HG02678 (cell line): ENCODE measurements at regions not wholly inside any gene's neighbourhood (a gene's known extent, or its start where the extent isn't known, plus 50 kb on each side); places are given as distances from the start of the nearest gene placed in this dataset.

Source experiments
- ATAC-seq: cut with Tn5 transposase; IDR thresholded peaks from one replicate; pipeline ENCODE4 v1.9.1; 2021; ENCODE audit warnings: mild to moderate bottlenecking, moderate library complexity; ENCODE audit not compliant: unreplicated experiment

GRCh38 chr4:11342401-11342800, 86.3 kb downstream of the HS3ST1 start:
- ATAC-seq, result no peak

DNA sequence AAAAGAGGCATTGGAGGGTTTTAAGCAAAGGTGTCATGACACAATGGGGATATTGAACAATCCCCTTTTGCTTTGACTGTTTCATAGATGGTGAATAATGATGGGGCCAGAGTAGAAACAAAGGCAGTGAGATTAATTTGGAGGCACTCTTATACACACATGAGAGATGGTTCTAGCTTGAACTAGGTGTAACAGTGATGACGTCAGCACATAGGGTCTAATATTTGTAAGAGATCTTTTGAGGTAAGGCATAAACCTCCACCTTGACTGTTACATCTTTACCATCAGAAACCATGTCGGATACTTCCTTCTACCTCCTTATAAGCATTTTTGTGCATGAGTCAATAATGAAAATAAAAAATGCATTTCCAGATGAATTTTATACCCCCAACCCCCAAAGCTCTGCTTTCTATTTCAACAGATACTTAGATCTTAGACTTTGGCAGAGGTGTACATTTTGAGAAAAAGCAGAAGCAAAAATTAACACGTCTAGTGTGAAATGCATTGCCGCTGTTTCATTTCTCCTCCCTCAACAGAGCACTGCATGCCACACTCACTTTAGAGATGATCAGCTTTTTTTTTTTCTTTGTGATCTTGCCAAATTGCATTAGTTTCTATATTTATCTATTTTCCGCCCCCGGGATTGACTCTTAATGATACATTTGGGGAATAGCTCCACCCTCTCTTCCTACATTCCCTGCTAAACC, 87.2 kb downstream of the HS3ST1 start:
- ATAC-seq, result no peak

DNA sequence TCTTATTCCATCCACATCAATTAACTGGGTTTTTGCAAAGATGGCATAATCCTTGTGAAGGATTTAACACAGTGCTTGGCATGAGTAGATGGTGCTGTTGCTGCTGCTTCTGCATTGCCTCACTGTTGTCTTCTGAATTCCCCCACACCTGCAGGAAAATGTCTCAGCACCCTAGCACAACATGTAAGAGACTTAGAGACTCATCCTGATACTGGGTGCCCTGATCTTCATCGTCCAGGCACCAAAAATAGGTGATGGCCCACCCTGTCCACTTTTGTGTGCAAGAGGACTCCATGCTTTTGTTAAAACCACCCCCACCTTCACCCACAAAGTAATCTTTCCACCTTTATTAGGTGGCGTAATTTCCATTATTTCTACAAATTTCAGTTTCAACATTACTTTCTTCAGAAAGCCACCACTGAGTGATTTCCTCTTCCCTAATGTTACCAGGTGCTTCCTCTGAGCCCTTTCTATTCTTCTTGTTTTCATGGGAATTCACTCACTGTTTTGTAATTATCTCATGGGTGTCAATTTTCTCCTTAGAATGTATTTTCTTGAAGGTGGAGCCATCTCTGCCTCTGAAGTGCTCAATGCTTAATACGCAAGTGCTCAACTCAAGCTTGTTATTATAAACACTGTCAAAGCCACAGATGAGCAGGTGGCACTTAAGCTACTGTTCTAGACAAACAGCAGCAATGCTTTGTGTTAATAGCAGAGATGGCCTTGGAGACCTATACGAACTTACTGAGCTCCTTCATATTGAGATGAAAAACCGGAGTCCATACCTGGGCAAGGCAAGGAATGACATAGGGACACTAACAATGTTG, 89.5 kb downstream of the HS3ST1 start:
- ATAC-seq, result peak; percentile 45

GRCh38 chr4:11337287-11337686, 91.4 kb downstream of the HS3ST1 start:
- no peak for ATAC-seq

- ATAC-seq, result no peak
Measured at GRCh38 chr4:11336435-11336834, 92.3 kb downstream of the HS3ST1 start.

GRCh38 chr4:11334887-11335286, 93.8 kb downstream of the HS3ST1 start:
- no peak for ATAC-seq

DNA sequence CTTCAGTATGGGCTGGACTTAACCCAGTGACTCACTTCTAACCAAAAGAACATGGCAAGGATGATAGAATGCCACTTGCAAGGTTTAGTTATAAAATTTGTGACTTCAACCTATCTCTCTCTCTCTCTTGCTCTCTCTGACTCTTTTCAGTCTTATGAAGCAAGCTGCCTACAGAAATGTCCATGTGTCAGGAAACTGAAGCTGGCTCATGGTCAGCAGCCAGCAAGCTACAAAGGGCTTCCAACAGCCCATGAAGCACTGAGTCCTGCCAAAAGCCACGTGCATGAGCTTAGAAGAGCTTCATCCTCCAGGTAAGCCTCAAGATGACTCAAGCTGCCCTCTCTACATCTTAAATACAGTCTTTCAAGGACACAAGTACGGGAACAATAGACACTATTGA, 100.3 kb downstream of the HS3ST1 start:
- no peak for ATAC-seq

- no peak for ATAC-seq
Measured at GRCh38 chr4:11326021-11326420, 102.7 kb downstream of the HS3ST1 start.

DNA sequence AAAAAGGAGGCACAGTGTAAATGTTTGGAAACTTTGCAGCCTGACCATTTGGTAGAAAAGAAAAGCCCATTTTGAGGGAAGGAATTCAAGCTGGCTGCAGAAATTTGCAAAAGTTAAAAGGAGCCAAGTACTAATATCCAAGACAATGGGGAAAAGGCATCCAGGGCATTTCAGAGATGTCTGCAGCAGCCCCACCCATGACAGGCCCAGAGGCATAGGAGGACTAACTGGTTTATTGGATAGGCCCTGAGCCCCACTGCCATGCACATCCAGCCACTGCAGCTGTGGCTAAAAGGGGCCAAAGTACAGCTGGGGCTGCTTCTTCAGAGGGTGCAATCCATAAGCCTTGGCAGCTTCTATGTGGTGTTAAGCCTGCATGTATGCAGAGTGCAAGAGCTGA, 104.9 kb downstream of the HS3ST1 start:
- ATAC-seq, result no peak

- no peak for ATAC-seq
Measured at GRCh38 chr4:11313157-11313943, 115.3 kb downstream of the HS3ST1 start.

- no peak for ATAC-seq
Measured at GRCh38 chr4:11312389-11312788, 116.3 kb downstream of the HS3ST1 start.

GRCh38 chr4:11301075-11301660, 127.5 kb downstream of the HS3ST1 start:
- ATAC-seq, result no peak

DNA sequence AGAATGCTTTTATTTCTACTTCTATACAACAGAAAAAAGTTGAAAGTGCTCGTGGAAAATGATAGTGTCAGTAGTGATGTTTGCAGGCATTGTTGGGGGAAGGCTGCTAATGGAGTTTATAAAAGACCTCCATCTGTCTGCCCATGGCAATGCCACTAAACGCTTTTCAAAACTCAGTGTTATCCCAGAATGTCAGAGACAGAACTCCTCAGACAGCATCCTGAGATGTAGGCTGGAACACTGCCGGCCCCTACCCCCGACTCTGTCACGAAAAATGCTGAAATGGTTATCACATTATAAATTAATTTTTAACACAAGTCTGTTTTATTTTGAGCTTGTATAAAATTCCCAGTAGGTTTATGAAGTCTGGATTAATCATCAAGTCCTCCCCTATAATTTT, 128.9 kb downstream of the HS3ST1 start:
- ATAC-seq, result no peak

- ATAC-seq, result no peak
Measured at GRCh38 chr4:11299016-11299415, 129.7 kb downstream of the HS3ST1 start.

- no peak for ATAC-seq
Measured at GRCh38 chr4:11298451-11298850, 130.2 kb downstream of the HS3ST1 start.

DNA sequence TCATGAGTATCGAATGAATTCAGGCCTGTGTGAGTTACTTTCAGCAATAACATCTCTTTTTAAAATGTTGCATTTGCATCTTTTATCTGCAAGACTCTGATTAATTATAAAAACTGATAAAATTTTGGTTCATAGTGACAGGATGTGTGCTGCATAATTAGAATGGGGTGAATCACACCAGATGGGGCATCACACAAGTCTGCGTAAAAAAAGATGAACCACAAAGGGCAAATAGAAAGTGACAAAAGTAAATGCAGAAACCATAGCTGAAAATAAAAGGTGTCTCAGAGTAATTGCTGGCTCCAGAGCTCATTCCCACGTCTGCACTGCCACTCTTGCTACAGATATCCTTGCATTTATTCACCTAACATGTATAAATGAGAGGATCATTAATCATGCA, 131.1 kb downstream of the HS3ST1 start:
- no peak for ATAC-seq

GRCh38 chr4:11297201-11297600, 131.5 kb downstream of the HS3ST1 start:
- ATAC-seq, result no peak

DNA sequence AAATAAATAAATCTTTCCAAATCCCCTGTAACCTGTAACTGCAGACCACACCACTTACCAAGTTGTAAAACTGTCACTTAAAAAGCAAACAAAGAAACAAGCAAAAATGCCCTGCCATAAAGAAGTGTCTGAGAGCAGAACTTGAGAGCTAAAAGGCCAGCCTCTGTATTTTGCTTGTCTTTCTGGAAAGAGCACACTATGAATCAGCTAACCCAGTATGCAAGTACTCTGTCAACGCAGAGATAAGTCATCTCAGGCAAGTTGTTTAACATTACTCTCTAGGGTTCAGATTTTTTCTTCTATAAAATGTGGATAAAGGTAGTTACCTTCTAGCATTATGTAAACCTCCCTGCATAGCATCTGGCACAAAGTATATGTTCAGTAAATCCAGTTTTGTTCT, 134.8 kb downstream of the HS3ST1 start:
- no peak for ATAC-seq

GRCh38 chr4:11287055-11287454, 141.6 kb downstream of the HS3ST1 start:
- ATAC-seq, result no peak

GRCh38 chr4:11286533-11286932, 142.2 kb downstream of the HS3ST1 start:
- ATAC-seq, result peak; percentile 79

DNA sequence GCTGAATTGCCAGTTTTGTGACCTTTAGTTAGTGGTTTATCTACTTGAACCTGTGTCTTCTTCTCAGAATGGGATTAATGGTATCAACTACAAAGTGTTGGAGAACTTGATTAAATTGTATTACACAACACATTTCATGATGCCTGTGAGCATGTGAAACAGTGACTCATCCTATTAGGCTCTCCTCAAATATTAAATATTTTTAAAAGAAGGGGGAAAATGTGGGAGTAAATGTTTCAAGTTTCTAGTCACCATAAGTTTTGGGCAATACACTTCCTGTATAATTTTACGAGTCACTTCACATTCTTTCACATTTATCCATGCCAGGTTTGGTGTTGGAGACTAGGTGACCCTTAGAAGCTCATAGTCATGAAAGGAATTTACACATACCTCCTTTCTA, 147.0 kb downstream of the HS3ST1 start:
- no peak for ATAC-seq
